Loucy (cell line): ENCODE measurements at regions not wholly inside any gene's neighbourhood (a gene's known extent, or its start where the extent isn't known, plus 50 kb on each side); places are given as distances from the start of the nearest gene placed in this dataset.

ENCODE experiments used
- H2AFZ ChIP-seq: fragments of 200-600 bp; sonication (generic); 2 replicates; pipeline ENCODE4 v1.6.0; 2016; ENCODE audit warnings: antibody characterized with exemption, mild to moderate bottlenecking, low read length, moderate library complexity
- H3F3A ChIP-seq: fragments of 200-600 bp; 2 replicates; pipeline ENCODE4 v1.6.0; 2016; ENCODE audit warnings: antibody characterized with exemption, low read depth, mild to moderate bottlenecking
- H3K27me3 ChIP-seq: fragments of 200-600 bp; sonication (generic); 2 replicates; pipeline ENCODE4 v1.6.1; 2014; ENCODE audit warnings: low read length, mild to moderate bottlenecking; ENCODE audit not compliant: insufficient read depth, poor library complexity, severe bottlenecking
- H3K36me3 ChIP-seq: fragments of 200-600 bp; sonication (generic); 2 replicates; pipeline ENCODE4 v1.6.1; 2016; ENCODE audit warnings: low read length; ENCODE audit not compliant: insufficient read depth
- H3K4me1 ChIP-seq: fragments of 200-600 bp; sonication (generic); 2 replicates; pipeline ENCODE4 v1.5.1; 2014; ENCODE audit warnings: low read length, mild to moderate bottlenecking; ENCODE audit not compliant: insufficient read depth, poor library complexity, severe bottlenecking
- H3K4me2 ChIP-seq: fragments of 200-600 bp; sonication (generic); 2 replicates; pipeline ENCODE4 v1.6.0; 2014; ENCODE audit warnings: antibody characterized with exemption, low read length, low read depth, mild to moderate bottlenecking; ENCODE audit not compliant: poor library complexity, severe bottlenecking
- H3K4me3 ChIP-seq: fragments of 200-600 bp; sonication (generic); 2 replicates; pipeline ENCODE4 v1.5.1; 2014; ENCODE audit warnings: low read length, mild to moderate bottlenecking, mixed read lengths; ENCODE audit not compliant: poor library complexity, severe bottlenecking
- H3K79me2 ChIP-seq: fragments of 200-600 bp; sonication (generic); 2 replicates; pipeline ENCODE4 v1.6.1; 2014; ENCODE audit warnings: low read length; ENCODE audit not compliant: insufficient read depth
- H3K9ac ChIP-seq: fragments of 200-600 bp; sonication (generic); 2 replicates; pipeline ENCODE4 v1.6.0; 2014; ENCODE audit warnings: mild to moderate bottlenecking, low read depth, low read length, moderate library complexity; ENCODE audit not compliant: poor library complexity, severe bottlenecking
- H3K9me2 ChIP-seq: fragments of 200-600 bp; sonication (generic); replicated peaks from 2 replicates; pipeline ENCODE4 v1.6.1; 2016; ENCODE audit warnings: low read depth, low read length, mixed read lengths
- H3K9me3 ChIP-seq: fragments of 200-600 bp; sonication (generic); 2 replicates; pipeline ENCODE4 v1.6.1; 2014; ENCODE audit warnings: mild to moderate bottlenecking, antibody characterized with exemption, low read length, low read depth; ENCODE audit not compliant: insufficient read depth
- H4K20me1 ChIP-seq: fragments of 200-600 bp; sonication (generic); 2 replicates; pipeline ENCODE4 v1.6.0; 2014; ENCODE audit warnings: antibody characterized with exemption, low read length, mild to moderate bottlenecking; ENCODE audit not compliant: insufficient read depth, poor library complexity, severe bottlenecking
- EZH2phosphoT487 ChIP-seq: fragments of 200-600 bp; IDR thresholded peaks from 2 replicates; pipeline ENCODE4 v1.6.1; 2018; ENCODE audit warnings: antibody characterized with exemption, mild to moderate bottlenecking, moderate library complexity, borderline replicate concordance
- TF ChIP-seq, protein P1 (sequence below): fragments of 200-600 bp; sonication (generic); conservative IDR thresholded peaks from 2 replicates; pipeline ENCODE4 v1.5.1; 2014; ENCODE audit warnings: mild to moderate bottlenecking, antibody characterized with exemption, low read length

DNA sequence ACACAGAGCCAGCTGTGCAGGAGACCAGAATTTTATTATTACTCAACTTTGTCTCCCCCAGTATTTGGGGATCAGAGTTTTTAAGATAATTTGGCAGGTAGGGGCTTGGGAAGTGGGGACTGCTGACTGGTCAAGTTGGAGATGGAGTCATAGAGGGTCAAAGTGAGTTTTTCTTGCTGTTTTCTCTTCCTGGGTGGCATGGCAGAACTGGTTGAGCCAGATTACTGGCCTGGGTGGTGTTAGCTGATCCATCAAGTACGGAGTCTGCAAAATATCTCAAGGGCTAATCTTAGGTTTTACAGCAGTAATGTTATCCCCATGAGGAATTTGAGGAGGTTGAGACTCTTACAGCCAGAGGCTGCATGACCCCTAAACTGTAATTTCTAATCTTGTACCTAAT is 153.5 kb downstream of the OR4C45 start:
- H3K4me3 ChIP-seq = no peak overlapping the region
- no peaks in the 10 kb centered on the region for H3F3A ChIP-seq
- H3K27me3 ChIP-seq = no peaks in the 10 kb centered on the region
- H4K20me1 ChIP-seq = no peaks in the 10 kb centered on the region
- H3K9me3 ChIP-seq = no peaks in the 10 kb centered on the region
- H3K4me2 ChIP-seq = no peak overlapping the region
- no peak overlapping the region for H2AFZ ChIP-seq
- no peaks in the 10 kb centered on the region for H3K4me1 ChIP-seq
- no peaks in the 10 kb centered on the region for H3K36me3 ChIP-seq
- H3K9me2 ChIP-seq = no peaks in the 10 kb centered on the region
- no peaks in the 10 kb centered on the region for H3K79me2 ChIP-seq
- H3K9ac ChIP-seq = no peak overlapping the region
- TF ChIP-seq EZH2phosphoT487 = no peak
- TF ChIP-seq, protein P1, sequence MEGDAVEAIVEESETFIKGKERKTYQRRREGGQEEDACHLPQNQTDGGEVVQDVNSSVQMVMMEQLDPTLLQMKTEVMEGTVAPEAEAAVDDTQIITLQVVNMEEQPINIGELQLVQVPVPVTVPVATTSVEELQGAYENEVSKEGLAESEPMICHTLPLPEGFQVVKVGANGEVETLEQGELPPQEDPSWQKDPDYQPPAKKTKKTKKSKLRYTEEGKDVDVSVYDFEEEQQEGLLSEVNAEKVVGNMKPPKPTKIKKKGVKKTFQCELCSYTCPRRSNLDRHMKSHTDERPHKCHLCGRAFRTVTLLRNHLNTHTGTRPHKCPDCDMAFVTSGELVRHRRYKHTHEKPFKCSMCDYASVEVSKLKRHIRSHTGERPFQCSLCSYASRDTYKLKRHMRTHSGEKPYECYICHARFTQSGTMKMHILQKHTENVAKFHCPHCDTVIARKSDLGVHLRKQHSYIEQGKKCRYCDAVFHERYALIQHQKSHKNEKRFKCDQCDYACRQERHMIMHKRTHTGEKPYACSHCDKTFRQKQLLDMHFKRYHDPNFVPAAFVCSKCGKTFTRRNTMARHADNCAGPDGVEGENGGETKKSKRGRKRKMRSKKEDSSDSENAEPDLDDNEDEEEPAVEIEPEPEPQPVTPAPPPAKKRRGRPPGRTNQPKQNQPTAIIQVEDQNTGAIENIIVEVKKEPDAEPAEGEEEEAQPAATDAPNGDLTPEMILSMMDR = no peak

- Histone ChIP-seq H3K9ac (no peak overlapping the region), H3K4me3 (no peak overlapping the region), H3K27me3 (no peaks in the 10 kb centered on the region), H3K4me2 (no peak overlapping the region), H4K20me1 (no peaks in the 10 kb centered on the region), H3K9me2 (no peaks in the 10 kb centered on the region), H3K36me3 (no peaks in the 10 kb centered on the region), H3F3A (no peaks in the 10 kb centered on the region), H3K9me3 (no peaks in the 10 kb centered on the region), H3K79me2 (no peaks in the 10 kb centered on the region), H3K4me1 (no peaks in the 10 kb centered on the region), H2AFZ (no peak overlapping the region)
- TF ChIP-seq EZH2phosphoT487 = no peak
- TF ChIP-seq, protein P1 = no peak
These were observed 154.5 kb downstream of the OR4C45 start for GRCh38 chr11:50187220-50187619.

DNA sequence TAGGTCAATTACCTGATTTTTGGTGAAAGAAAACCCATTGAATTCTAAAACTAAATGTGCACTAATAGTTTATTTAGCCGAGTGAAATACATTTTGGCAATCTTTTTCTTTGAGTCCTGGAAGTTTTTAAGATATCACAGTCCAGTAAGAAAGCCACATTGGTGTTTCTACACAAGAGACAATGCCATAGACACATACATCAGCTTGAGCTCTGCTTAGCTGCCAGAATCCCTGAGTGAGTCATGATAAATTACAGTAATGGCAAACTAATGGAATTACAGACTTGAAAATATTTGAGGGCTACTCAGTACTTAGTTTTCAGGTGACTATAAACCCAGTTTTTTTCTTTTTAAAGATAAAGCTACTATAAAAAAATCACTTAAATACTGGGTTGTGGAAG is 155.4 kb downstream of the OR4C45 start:
- H4K20me1 ChIP-seq = no peaks in the 10 kb centered on the region
- no peak overlapping the region for H3K4me3 ChIP-seq
- no peak overlapping the region for H3K4me2 ChIP-seq
- H3K27me3 ChIP-seq = no peaks in the 10 kb centered on the region
- no peaks in the 10 kb centered on the region for H3K36me3 ChIP-seq
- H3F3A ChIP-seq = no peaks in the 10 kb centered on the region
- H3K79me2 ChIP-seq = no peaks in the 10 kb centered on the region
- no peak overlapping the region for H2AFZ ChIP-seq
- no peaks in the 10 kb centered on the region for H3K4me1 ChIP-seq
- TF ChIP-seq EZH2phosphoT487 = no peak
- TF ChIP-seq, protein P1 = no peak
- no peak overlapping the region for H3K9ac ChIP-seq
- H3K9me2 ChIP-seq = no peaks in the 10 kb centered on the region
- H3K9me3 ChIP-seq = no peaks in the 10 kb centered on the region
